Stromal cell of bone marrow (primary cell): ENCODE measurements at regions not wholly inside any gene's neighbourhood (a gene's known extent, or its start where the extent isn't known, plus 50 kb on each side); places are given as distances from the start of the nearest gene placed in this dataset.
"Not testable (repeated sequence)": the region's sequence is repeated elsewhere in the genome, so short reads cannot be mapped to it uniquely, and the experiment has no call there.

Experiments used
- DNase-seq: peaks from one replicate; pipeline ENCODE4 v3.0.0-alpha.2; 2012; ENCODE audit warnings: low read depth

GRCh38 chr6:128736780-128737179, 146.2 kb upstream of the LAMA2 start:
- DNase-seq: no peak

- peak; percentile 40 for DNase-seq
Observed at GRCh38 chr6:128731249-128732165, 151.4 kb upstream of the LAMA2 start.

- DNase-seq: no peak
Observed at GRCh38 chr6:128727500-128727899, 155.4 kb upstream of the LAMA2 start.

- DNase-seq: peak; percentile 36
Observed at GRCh38 chr6:128725271-128726233, 157.4 kb upstream of the LAMA2 start.

GRCh38 chr6:128724738-128725137, 158.2 kb upstream of the LAMA2 start:
- DNase-seq: no peak

GRCh38 chr6:128723667-128724066, 159.3 kb upstream of the LAMA2 start:
- DNase-seq: no peak

- DNase-seq: no peak
Observed at GRCh38 chr6:128720891-128721290, 162.0 kb upstream of the LAMA2 start.

GRCh38 chr6:128719786-128720185, 163.2 kb upstream of the LAMA2 start:
- no peak for DNase-seq

GRCh38 chr6:128713461-128713860, 169.5 kb upstream of the LAMA2 start:
- DNase-seq: no peak

- DNase-seq: no peak
Observed at GRCh38 chr6:128712898-128713297, 170.0 kb upstream of the LAMA2 start.

- DNase-seq: no peak
Observed at GRCh38 chr6:128711149-128711548, 171.8 kb upstream of the LAMA2 start.

GRCh38 chr6:128710315-128710714, 172.6 kb upstream of the LAMA2 start:
- no peak for DNase-seq

- no peak for DNase-seq
Observed at GRCh38 chr6:128704601-128705000, 178.3 kb upstream of the LAMA2 start.

GRCh38 chr6:128703794-128704193, 179.1 kb upstream of the LAMA2 start:
- DNase-seq: not testable (repeated sequence)

- DNase-seq: peak; percentile 15
Observed at GRCh38 chr6:128696691-128697689, 176.6 kb upstream of the PTPRK start.

- no peak for DNase-seq
Observed at GRCh38 chr6:128694303-128695009, 174.1 kb upstream of the PTPRK start.

- DNase-seq: no peak
Observed at GRCh38 chr6:128690063-128690462, 169.7 kb upstream of the PTPRK start.

GRCh38 chr6:128686084-128686483, 165.7 kb upstream of the PTPRK start:
- DNase-seq: no peak

GRCh38 chr6:128676456-128676855, 156.1 kb upstream of the PTPRK start:
- DNase-seq: no peak

GRCh38 chr6:128672023-128672422, 151.6 kb upstream of the PTPRK start:
- no peak for DNase-seq

- no peak for DNase-seq
Observed at GRCh38 chr6:128667339-128667858, 147.0 kb upstream of the PTPRK start.
